SH-SY5Y (cell line): ENCODE measurements at regions not wholly inside any gene's neighbourhood (a gene's known extent, or its start where the extent isn't known, plus 50 kb on each side); places are given as distances from the start of the nearest gene placed in this dataset.

Experiments
- GATA2 ChIP-seq: IDR thresholded peaks from 2 replicates; pipeline ENCODE4 v1.6.1; 2011; ENCODE audit warnings: mild to moderate bottlenecking, low read depth, low read length
- GATA3 ChIP-seq: IDR thresholded peaks from 2 replicates; pipeline ENCODE4 v1.6.1; 2011; ENCODE audit warnings: low read depth, mild to moderate bottlenecking, low read length, moderate library complexity

DNA sequence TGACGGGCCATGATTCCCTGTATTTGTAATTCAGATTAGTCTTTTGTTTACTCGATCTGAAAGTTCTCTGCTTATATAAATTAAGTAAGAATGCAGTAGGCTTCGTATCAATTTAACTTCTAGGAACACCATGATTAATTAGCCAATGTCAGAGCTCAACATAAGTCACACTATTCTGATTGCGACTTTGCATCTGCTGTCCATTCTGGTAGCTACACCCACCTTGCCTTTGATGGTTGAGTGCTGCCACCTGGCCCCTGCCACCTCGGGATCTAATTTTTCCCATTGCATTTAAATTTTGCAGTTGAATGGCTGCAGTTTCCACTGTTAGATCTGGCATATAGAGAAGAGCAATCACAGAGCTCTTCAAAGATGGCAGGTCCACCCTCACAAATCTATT is 140.0 kb downstream of the LTN1 start:
- TF ChIP-seq GATA3: no peak
- TF ChIP-seq GATA2: no peak
